ENCODE measurements at regions not wholly inside any gene's neighbourhood (a gene's known extent, or its start where the extent isn't known, plus 50 kb on each side); places are given as distances from the start of the nearest gene placed in this dataset.

GRCh38 chr2:156679820-156680219, 243.6 kb downstream of the GPD2 start:
- no peak for ATAC-seq
- no peak overlapping the region for H3K4me3 Mint-ChIP-seq
- H3K4me1 Mint-ChIP-seq = no peaks in the 10 kb centered on the region
- H3K36me3 Mint-ChIP-seq = no peaks in the 10 kb centered on the region
- H3K27ac Mint-ChIP-seq = no peak overlapping the region
- no peak for DNase-seq (ENCODE audit: low spot score in 2 of 2)
- H3K9me3 Mint-ChIP-seq = no peaks in the 10 kb centered on the region

DNA sequence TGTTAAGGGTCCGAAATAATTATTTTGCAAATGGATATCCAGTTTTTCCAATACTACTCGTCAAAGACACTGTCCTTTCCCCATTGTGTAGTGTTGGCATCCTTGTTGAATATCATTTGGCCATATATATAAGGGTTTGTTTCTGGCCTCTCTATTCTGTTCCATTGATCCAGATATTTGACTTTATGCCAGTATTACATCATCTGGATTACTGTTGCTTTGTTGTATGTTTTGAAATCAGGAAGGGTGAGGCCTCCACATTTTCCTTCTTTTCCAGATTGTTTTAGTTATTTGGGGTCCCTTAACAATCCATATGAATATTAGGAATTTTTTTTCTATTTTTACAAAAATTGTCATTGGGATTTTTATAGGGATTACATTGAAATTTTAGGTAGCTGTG, 244.1 kb downstream of the GPD2 start:
- Mint-ChIP-seq H3K4me3 (no peak overlapping the region), H3K9me3 (no peaks in the 10 kb centered on the region), H3K4me1 (no peaks in the 10 kb centered on the region), H3K27ac (no peak overlapping the region), H3K36me3 (no peaks in the 10 kb centered on the region)
- no peak for ATAC-seq
- no peak for DNase-seq (ENCODE audit: low spot score in 2 of 2)

GRCh38 chr2:156687126-156687525, 250.9 kb downstream of the GPD2 start:
- Mint-ChIP-seq H3K4me1 (no peaks in the 10 kb centered on the region), H3K36me3 (no peaks in the 10 kb centered on the region), H3K9me3 (peaks cover 5% of the 10 kb centered on the region), H3K27ac (no peak overlapping the region), H3K4me3 (no peak overlapping the region)
- DNase-seq (ENCODE audit: low spot score in 2 of 2) (no peak), ATAC-seq (no peak)

DNA sequence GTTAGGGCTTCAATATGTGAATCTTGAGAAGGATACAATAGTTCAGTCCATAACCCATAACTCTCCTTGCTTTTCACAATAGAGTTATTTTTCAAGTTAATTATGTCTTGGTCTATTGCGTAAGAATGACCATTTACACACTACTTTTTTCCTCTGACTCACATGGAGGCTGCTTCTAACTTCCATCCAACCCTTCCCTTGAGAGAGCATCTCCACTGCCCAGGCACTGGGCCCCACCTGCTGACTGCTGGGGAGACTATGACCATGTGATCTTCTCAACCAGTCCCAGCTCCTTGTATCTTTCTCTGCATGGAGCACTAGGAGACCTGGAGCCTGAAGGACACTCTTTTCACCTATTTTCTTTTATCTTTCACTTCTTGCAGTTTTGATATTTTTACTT, 251.5 kb downstream of the GPD2 start:
- Mint-ChIP-seq H3K9me3 (peaks cover 5% of the 10 kb centered on the region), H3K4me1 (no peaks in the 10 kb centered on the region), H3K36me3 (no peaks in the 10 kb centered on the region), H3K4me3 (no peak overlapping the region), H3K27ac (no peak overlapping the region)
- no peak for DNase-seq (ENCODE audit: low spot score in 2 of 2)
- ATAC-seq = no peak

GRCh38 chr2:156689939-156690338, 253.8 kb downstream of the GPD2 start:
- Mint-ChIP-seq H3K36me3 (no peaks in the 10 kb centered on the region), H3K4me3 (no peak overlapping the region), H3K4me1 (no peaks in the 10 kb centered on the region), H3K27ac (no peak overlapping the region), H3K9me3 (peaks cover 5% of the 10 kb centered on the region)
- ATAC-seq = peak; percentile 24
- DNase-seq (ENCODE audit: low spot score in 2 of 2) = no peak

GRCh38 chr2:156691014-156691413, 254.8 kb downstream of the GPD2 start:
- H3K27ac Mint-ChIP-seq = no peak overlapping the region
- ATAC-seq = no peak
- DNase-seq (ENCODE audit: low spot score in 2 of 2) = no peak
- no peak overlapping the region for H3K4me3 Mint-ChIP-seq
- H3K4me1 Mint-ChIP-seq = no peaks in the 10 kb centered on the region
- no peaks in the 10 kb centered on the region for H3K36me3 Mint-ChIP-seq
- peaks cover 5% of the 10 kb centered on the region for H3K9me3 Mint-ChIP-seq

DNA sequence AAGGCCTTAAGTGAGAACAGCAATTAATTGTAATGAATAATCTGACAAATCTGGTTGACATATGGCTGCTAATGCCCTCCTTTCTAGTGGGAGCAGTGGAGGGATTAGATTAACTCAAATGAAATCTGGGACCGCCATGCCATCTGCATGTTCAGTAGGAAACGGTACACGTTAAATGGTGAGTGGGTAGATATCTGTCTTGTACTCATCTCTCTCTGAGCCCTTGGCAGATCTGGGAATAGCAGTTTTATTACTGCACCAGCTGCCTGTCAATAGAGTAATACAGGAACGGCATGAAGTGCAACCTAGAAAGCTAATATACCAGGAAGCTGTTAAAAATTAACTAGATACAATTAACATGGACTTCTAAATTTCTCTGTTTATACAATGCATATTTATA, 258.8 kb downstream of the GPD2 start:
- ATAC-seq (no peak), DNase-seq (ENCODE audit: low spot score in 2 of 2) (no peak)
- Mint-ChIP-seq H3K36me3 (no peaks in the 10 kb centered on the region), H3K4me3 (no peak overlapping the region), H3K27ac (no peak overlapping the region), H3K9me3 (no peaks in the 10 kb centered on the region), H3K4me1 (no peaks in the 10 kb centered on the region)

- H3K36me3 Mint-ChIP-seq = no peaks in the 10 kb centered on the region
These were observed 259.4 kb downstream of the GPD2 start for GRCh38 chr2:156695595-156695994.

GRCh38 chr2:156697906-156698305, 261.7 kb downstream of the GPD2 start:
- no peak for DNase-seq (ENCODE audit: low spot score in 2 of 2)
- Mint-ChIP-seq H3K9me3 (no peaks in the 10 kb centered on the region), H3K27ac (no peak overlapping the region), H3K4me3 (no peak overlapping the region), H3K4me1 (no peaks in the 10 kb centered on the region), H3K36me3 (no peaks in the 10 kb centered on the region)
- no peak for ATAC-seq

More at GRCh38 chr2:156695595-156695994, 259.4 kb downstream of the GPD2 start:
- H3K4me1 Mint-ChIP-seq = no peaks in the 10 kb centered on the region
- ATAC-seq (no peak), DNase-seq (ENCODE audit: low spot score in 2 of 2) (no peak)
- H3K27ac Mint-ChIP-seq = no peak overlapping the region
- H3K4me3 Mint-ChIP-seq = no peak overlapping the region
- no peaks in the 10 kb centered on the region for H3K9me3 Mint-ChIP-seq

GRCh38 chr2:156700681-156701080, 264.5 kb downstream of the GPD2 start:
- DNase-seq (ENCODE audit: low spot score in 2 of 2) (no peak), ATAC-seq (no peak)
- Mint-ChIP-seq H3K9me3 (no peaks in the 10 kb centered on the region), H3K27ac (no peak overlapping the region), H3K4me3 (no peak overlapping the region), H3K36me3 (no peaks in the 10 kb centered on the region), H3K4me1 (no peaks in the 10 kb centered on the region)

GRCh38 chr2:156702541-156702940, 266.4 kb downstream of the GPD2 start:
- ATAC-seq (no peak), DNase-seq (ENCODE audit: low spot score in 2 of 2) (no peak)
- H3K9me3 Mint-ChIP-seq = no peaks in the 10 kb centered on the region
- no peak overlapping the region for H3K4me3 Mint-ChIP-seq
- no peak overlapping the region for H3K27ac Mint-ChIP-seq
- H3K4me1 Mint-ChIP-seq = no peaks in the 10 kb centered on the region
- no peaks in the 10 kb centered on the region for H3K36me3 Mint-ChIP-seq

GRCh38 chr2:156703642-156704041, 267.5 kb downstream of the GPD2 start:
- Mint-ChIP-seq H3K27ac (no peak overlapping the region), H3K36me3 (no peaks in the 10 kb centered on the region), H3K9me3 (no peaks in the 10 kb centered on the region), H3K4me3 (no peak overlapping the region), H3K4me1 (no peaks in the 10 kb centered on the region)
- ATAC-seq (no peak), DNase-seq (ENCODE audit: low spot score in 2 of 2) (no peak)

DNA sequence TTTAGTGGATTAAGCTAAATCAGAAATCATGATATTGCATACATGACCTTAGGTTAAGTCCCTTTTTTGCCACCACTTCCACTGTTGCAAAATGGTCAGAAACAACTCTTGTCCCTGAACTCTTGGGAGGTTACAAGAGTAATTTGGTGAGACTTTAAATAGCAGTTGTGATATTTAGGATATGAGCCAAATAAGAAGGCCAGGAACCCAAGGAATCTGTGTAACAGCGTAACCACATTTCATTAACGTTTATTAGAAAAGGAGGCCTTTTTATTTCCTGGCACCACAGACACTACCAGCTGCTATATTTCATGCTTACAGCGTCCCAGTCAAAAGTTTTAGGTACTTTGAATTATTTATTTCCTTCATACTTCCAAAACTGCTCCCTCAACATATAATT, 268.0 kb downstream of the GPD2 start:
- Mint-ChIP-seq H3K36me3 (no peaks in the 10 kb centered on the region), H3K4me1 (no peaks in the 10 kb centered on the region), H3K27ac (no peak overlapping the region), H3K4me3 (no peak overlapping the region), H3K9me3 (no peaks in the 10 kb centered on the region)
- DNase-seq (ENCODE audit: low spot score in 2 of 2) = no peak
- ATAC-seq = no peak

DNA sequence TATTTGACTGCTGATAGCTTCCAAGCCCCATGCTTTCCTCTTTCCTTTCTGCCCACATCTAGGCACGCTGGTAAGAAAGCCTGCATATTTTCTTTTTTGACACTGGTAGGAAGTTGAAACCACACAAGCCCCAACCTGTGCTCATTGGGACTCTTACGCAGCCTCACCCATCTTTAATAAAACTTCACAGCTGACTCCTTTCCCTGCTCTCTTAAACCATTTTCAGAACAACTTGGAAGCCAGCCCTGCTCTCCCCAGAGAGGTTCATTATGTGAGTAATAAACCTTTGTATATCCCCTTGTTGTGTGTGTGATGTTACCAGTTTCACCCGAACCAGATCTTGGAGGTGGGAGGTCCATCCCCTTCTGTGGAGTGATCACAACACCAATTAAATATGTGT, 268.4 kb downstream of the GPD2 start:
- H3K4me3 Mint-ChIP-seq = no peak overlapping the region
- no peaks in the 10 kb centered on the region for H3K9me3 Mint-ChIP-seq
- no peaks in the 10 kb centered on the region for H3K36me3 Mint-ChIP-seq
- ATAC-seq (no peak), DNase-seq (ENCODE audit: low spot score in 2 of 2) (no peak)
- no peaks in the 10 kb centered on the region for H3K4me1 Mint-ChIP-seq
- no peak overlapping the region for H3K27ac Mint-ChIP-seq

GRCh38 chr2:156706576-156706975, 270.4 kb downstream of the GPD2 start:
- Mint-ChIP-seq H3K4me1 (no peaks in the 10 kb centered on the region), H3K36me3 (no peaks in the 10 kb centered on the region), H3K27ac (no peak overlapping the region), H3K9me3 (no peaks in the 10 kb centered on the region), H3K4me3 (no peak overlapping the region)
- DNase-seq (ENCODE audit: low spot score in 2 of 2) = no peak
- ATAC-seq = no peak

DNA sequence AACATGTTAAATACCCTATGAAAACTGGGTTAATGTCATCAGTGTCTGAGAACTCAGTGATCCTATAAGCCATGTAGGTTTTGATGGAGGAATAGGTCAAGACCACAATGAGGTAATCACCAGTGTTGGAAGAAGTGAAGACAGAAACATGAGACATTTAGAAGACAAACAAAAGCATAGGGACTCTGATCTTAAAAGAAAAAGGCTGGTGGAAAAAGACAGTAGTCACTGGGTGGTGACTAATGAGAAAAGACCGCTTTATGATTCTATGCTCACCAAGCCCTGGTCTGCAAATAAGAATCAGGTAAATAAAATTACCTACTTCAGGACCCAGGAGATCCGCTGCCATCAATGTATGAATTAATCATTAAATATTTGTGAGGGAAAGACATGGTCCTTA, 271.9 kb downstream of the GPD2 start:
- no peak for DNase-seq (ENCODE audit: low spot score in 2 of 2)
- Mint-ChIP-seq H3K9me3 (no peaks in the 10 kb centered on the region), H3K4me3 (no peak overlapping the region), H3K27ac (no peak overlapping the region), H3K36me3 (no peaks in the 10 kb centered on the region), H3K4me1 (no peaks in the 10 kb centered on the region)
- no peak for ATAC-seq

GRCh38 chr2:156709091-156709490, 272.9 kb downstream of the GPD2 start:
- DNase-seq (ENCODE audit: low spot score in 2 of 2) (no peak), ATAC-seq (peak; percentile 39)
- Mint-ChIP-seq H3K9me3 (no peaks in the 10 kb centered on the region), H3K27ac (no peak overlapping the region), H3K4me3 (no peak overlapping the region), H3K4me1 (no peaks in the 10 kb centered on the region), H3K36me3 (no peaks in the 10 kb centered on the region)
